ENCODE measurements at regions not wholly inside any gene's neighbourhood (a gene's known extent, or its start where the extent isn't known, plus 50 kb on each side); places are given as distances from the start of the nearest gene placed in this dataset.

DNA sequence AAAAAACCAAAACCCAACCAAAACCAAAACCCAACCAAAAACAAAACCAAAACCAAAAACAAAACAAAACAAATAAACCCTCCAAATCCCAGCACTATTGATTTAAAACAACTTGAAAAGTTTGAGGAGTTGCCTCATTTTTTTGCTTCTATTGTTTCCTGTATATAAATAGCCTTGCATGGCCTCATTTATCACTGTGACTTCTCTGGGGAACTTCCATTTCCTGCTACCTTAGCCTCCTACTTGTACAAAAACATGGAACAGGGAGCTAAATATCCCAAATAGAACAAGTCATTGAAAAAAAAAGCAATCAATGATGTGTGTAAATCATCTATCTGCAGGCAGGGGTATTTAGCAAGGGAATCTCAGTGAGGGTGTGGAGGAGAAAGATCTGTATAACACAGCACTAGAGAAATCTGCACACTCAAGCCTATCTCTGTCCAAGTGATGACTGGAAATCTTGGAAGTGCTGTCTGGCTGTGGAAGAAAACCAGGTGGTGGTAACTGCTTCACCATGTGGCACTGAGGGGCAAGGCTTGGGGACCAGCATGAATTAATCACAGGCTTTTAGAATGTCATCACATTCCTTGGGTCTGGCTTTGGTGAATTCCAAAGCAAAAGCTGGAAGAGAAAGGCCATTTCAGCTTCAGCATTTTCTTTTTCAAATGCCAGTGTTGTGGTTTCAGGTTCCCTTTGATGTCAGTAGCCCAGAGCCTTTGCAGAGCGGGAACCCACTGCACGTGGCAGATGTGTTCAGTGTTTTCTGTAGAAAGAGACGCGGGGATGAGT, 349.5 kb upstream of the ZNF32 start:
- TF ChIP-seq TOX (CRISPR knock-in tag; IDR thresholded peaks at IDR 0.05; ENCODE audit: borderline replicate concordance), result no peak
- TF ChIP-seq PPARA (CRISPR knock-in tag; IDR thresholded peaks at IDR 0.05; ENCODE audit: borderline replicate concordance), result no peak
- no peak for TF ChIP-seq ZFP30 (CRISPR knock-in tag; IDR thresholded peaks at IDR 0.05)

Measured in SK-N-SH treated with all-trans-retinoic acid at 6 μM for 48 hours (cell line).